Psoas muscle (tissue), 7 donors: ENCODE measurements at regions not wholly inside any gene's neighbourhood (a gene's known extent, or its start where the extent isn't known, plus 50 kb on each side); places are given as distances from the start of the nearest gene placed in this dataset.

Source experiments
- ATAC-seq, 4 donors: fragments of 200-7000 bp; cut with Tn5 transposase; one replicate each; pipeline ENCODE4 v1.9.1; 2020; ENCODE audit warnings: moderate library complexity in 3 of 4, mild to moderate bottlenecking in 2 of 4
- DNase-seq, 2 donors: peaks; one replicate each; pipeline ENCODE4 v3.0.0-alpha.2; 2020
- H3K27ac ChIP-seq: fragments of 200-600 bp; one replicate; pipeline ENCODE4 v1.8.0; 2022
- H3K27me3 ChIP-seq, 3 donors: fragments of 200-600 bp in 1 of 3; one replicate each; pipeline versions ENCODE4 v1.6.1 to v1.8.0; 2013 to 2022; ENCODE audit warnings: low read length in 2 of 3, mild to moderate bottlenecking in 2 of 3, moderate library complexity in 1 of 3; ENCODE audit not compliant: insufficient read depth in 3 of 3
- H3K36me3 ChIP-seq, 2 donors: fragments of 200-600 bp in 1 of 2; one replicate each; pipeline versions ENCODE4 v1.6.1 to v1.8.0; 2013 to 2022; ENCODE audit warnings: low read depth in 1 of 2, mild to moderate bottlenecking in 1 of 2, moderate library complexity in 1 of 2; ENCODE audit not compliant: insufficient read depth in 1 of 2
- H3K4me1 ChIP-seq: fragments of 200-600 bp; one replicate; pipeline ENCODE4 v1.8.0; 2022
- H3K4me3 ChIP-seq: fragments of 200-600 bp; one replicate; pipeline ENCODE4 v1.8.0; 2022; ENCODE audit warnings: mild to moderate bottlenecking
- H3K9me3 ChIP-seq: fragments of 200-600 bp; one replicate; pipeline ENCODE4 v1.8.0; 2022
- CTCF ChIP-seq: fragments of 200-600 bp; IDR thresholded peaks from one replicate; pipeline ENCODE4 v1.8.0; 2022; ENCODE audit warnings: antibody characterized with exemption
- WGBS, 3 donors: extraction: QIAGEN DNeasy Blood & Tissue Kit; methylation state at CpG; one replicate each; pipeline versions ENCODE4 v1.1.6 to v1.1.7; 2013; 5-methylcytosine and 5-hydroxymethylcytosine counted together
- intact Hi-C, 2 donors: fragments of 100-400 bp; cut with DNase I; formaldehyde crosslinking; loops; one replicate each; pipeline versions ENCODE4 v1.11.0 to v1.14.2; 2022
- donor health status: healthy with polysubstance abuse.
- donor health status: DM: no; HTN: no; CAD: no; lungs with moderate emphysema.
- donor health status: Bipolar disorder and iron deficiency.
- donor health status: healthy.
- donor health status: DM: yes; HTN: yes; CAD: no.
- donor health status: DM: no; HTN: no; CAD: no.
- donor health status: DM: yes; HTN: yes; CAD: no.

- intact Hi-C loops: no loop called here
These were observed 125.9 kb upstream of the ESR1 start for GRCh38 chr6:151681433-151682059.

GRCh38 chr6:151682251-151682650, 125.2 kb upstream of the ESR1 start:
- 40 to 62% (median 42%) methylated on average over 3 of the region's 3 CpGs for WGBS, 3 donors
- H3K4me3 ChIP-seq: peak overlapping the region; percentile 58

More at GRCh38 chr6:151681433-151682059, 125.9 kb upstream of the ESR1 start:
- 11 to 23% (median 13%) methylated on average over 23 of the region's 23 CpGs for WGBS, 3 donors
- no peaks in the 10 kb centered on the region for H3K9me3 ChIP-seq
- no peaks in the 10 kb centered on the region for H3K27me3 ChIP-seq
- TF ChIP-seq CTCF: no peak
- H3K36me3 ChIP-seq: no peaks in the 10 kb centered on the region
- DNase-seq (peak in 1 of 2 donors; percentile 17), ATAC-seq (peak; percentile 13 to 58 (median 29))
- no peak overlapping the region for H3K27ac ChIP-seq
- H3K4me3 ChIP-seq: peak overlapping the region; percentile 58
- H3K4me1 ChIP-seq: peaks cover 13% of the 10 kb centered on the region

GRCh38 chr6:151682922-151683321, 124.6 kb upstream of the ESR1 start:
- Histone ChIP-seq H3K4me3 (no peak overlapping the region), H3K36me3 (no peaks in the 10 kb centered on the region), H3K9me3 (no peaks in the 10 kb centered on the region), H3K27ac (no peak overlapping the region), H3K4me1 (peaks cover 13% of the 10 kb centered on the region), H3K27me3 (no peaks in the 10 kb centered on the region)
- WGBS, 3 donors: 81 to 96% (median 88%) methylated on average over 3 of the region's 3 CpGs
- ATAC-seq (no peak), DNase-seq (no peak)
- TF ChIP-seq CTCF: no peak
- intact Hi-C loops: no loop called here

More at GRCh38 chr6:151682251-151682650, 125.2 kb upstream of the ESR1 start:
- no peaks in the 10 kb centered on the region for H3K27me3 ChIP-seq
- no peak overlapping the region for H3K27ac ChIP-seq
- TF ChIP-seq CTCF: no peak
- intact Hi-C loops: no loop called here
- H3K36me3 ChIP-seq: no peaks in the 10 kb centered on the region
- H3K9me3 ChIP-seq: no peaks in the 10 kb centered on the region
- no peak for DNase-seq
- peaks cover 13% of the 10 kb centered on the region for H3K4me1 ChIP-seq
- no peak for ATAC-seq

- Histone ChIP-seq H3K9me3 (no peaks in the 10 kb centered on the region), H3K27me3 (no peaks in the 10 kb centered on the region), H3K36me3 (no peaks in the 10 kb centered on the region), H3K27ac (no peak overlapping the region), H3K4me3 (no peak overlapping the region), H3K4me1 (peaks cover 13% of the 10 kb centered on the region)
- DNase-seq (no peak), ATAC-seq (no peak)
- 88 to 100% (median 100%) methylated on average over 1 of the region's 1 CpG for WGBS, 3 donors
- no peak for TF ChIP-seq CTCF
- intact Hi-C loops: no loop called here
These were observed 124.1 kb upstream of the ESR1 start for GRCh38 chr6:151683381-151683780.
